Posterior cingulate gyrus (tissue), 11 donors: ENCODE measurements at regions not wholly inside any gene's neighbourhood (a gene's known extent, or its start where the extent isn't known, plus 50 kb on each side); places are given as distances from the start of the nearest gene placed in this dataset.
A peak's percentile ranks its signal among the peaks of the same experiment; 100 is the strongest.

Experiments used
- DNase-seq, 10 donors: peaks; one replicate each; pipeline versions ENCODE4 v3.0.0 to v3.0.0-alpha.2; 2020 to 2021; ENCODE audit warnings: mixed read lengths in 3 of 10
- intact Hi-C: fragments of 100-400 bp; cut with DNase I; formaldehyde crosslinking; loops from one replicate; pipeline ENCODE4 v1.15.1; 2023

- intact Hi-C loops: no loop called here
- no peak for DNase-seq
Observed at GRCh38 chr5:168165977-168166376, 125.5 kb upstream of the WWC1 start.

GRCh38 chr5:168167338-168167737 lies 124.1 kb upstream of the WWC1 start:
- intact Hi-C loops: no loop called here

GRCh38 chr5:168168978-168169698 lies 122.3 kb upstream of the WWC1 start:
- intact Hi-C loops: no loop called here
- DNase-seq: no peak

More at GRCh38 chr5:168167338-168167737, 124.1 kb upstream of the WWC1 start:
- DNase-seq: no peak

GRCh38 chr5:168169791-168170190 lies 121.7 kb upstream of the WWC1 start:
- DNase-seq: no peak

GRCh38 chr5:168171901-168172759 lies 119.3 kb upstream of the WWC1 start:
- no peak for DNase-seq
- intact Hi-C loops: no loop called here

More at GRCh38 chr5:168169791-168170190, 121.7 kb upstream of the WWC1 start:
- intact Hi-C loops: no loop called here

GRCh38 chr5:168172760-168173223 lies 118.7 kb upstream of the WWC1 start:
- peak in 2 of 10 donors; percentile 27 to 33 for DNase-seq
- intact Hi-C loops: no loop called here

GRCh38 chr5:168174376-168174775 lies 117.1 kb upstream of the WWC1 start:
- DNase-seq: peak in 5 of 10 donors; percentile 18 to 82 (median 24)
- intact Hi-C loops: no loop called here

- intact Hi-C loops: no loop called here
- no peak for DNase-seq
Observed at GRCh38 chr5:168176251-168176650, 115.2 kb upstream of the WWC1 start.

- intact Hi-C loops: no loop called here
- DNase-seq: no peak
Observed at GRCh38 chr5:168176941-168177340, 114.5 kb upstream of the WWC1 start.

- peak in 2 of 10 donors; percentile 71 to 75 for DNase-seq
- intact Hi-C loops: no loop called here
Observed at GRCh38 chr5:168177831-168178450, 113.5 kb upstream of the WWC1 start.

- DNase-seq: no peak
- intact Hi-C loops: no loop called here
Observed at GRCh38 chr5:168179192-168179593, 112.3 kb upstream of the WWC1 start.

GRCh38 chr5:168182269-168182668 lies 109.2 kb upstream of the WWC1 start:
- intact Hi-C loops: no loop called here

GRCh38 chr5:168184103-168184502 lies 107.3 kb upstream of the WWC1 start:
- no peak for DNase-seq
- intact Hi-C loops: no loop called here

More at GRCh38 chr5:168182269-168182668, 109.2 kb upstream of the WWC1 start:
- DNase-seq: no peak

- intact Hi-C loops: no loop called here
- no peak for DNase-seq
Observed at GRCh38 chr5:168186289-168187074, 105.0 kb upstream of the WWC1 start.

GRCh38 chr5:168187614-168188013 lies 103.8 kb upstream of the WWC1 start:
- intact Hi-C loops: no loop called here
- no peak for DNase-seq

GRCh38 chr5:168188182-168188581 lies 103.3 kb upstream of the WWC1 start:
- intact Hi-C loops: no loop called here
- DNase-seq: no peak

GRCh38 chr5:168192120-168192519 lies 99.3 kb upstream of the WWC1 start:
- DNase-seq: no peak
- intact Hi-C loops: no loop called here

- DNase-seq: no peak
- intact Hi-C loops: no loop called here
Observed at GRCh38 chr5:168193493-168194250, 97.8 kb upstream of the WWC1 start.

GRCh38 chr5:168195110-168195509 lies 96.3 kb upstream of the WWC1 start:
- DNase-seq: peak in 1 of 10 donors; percentile 69
- intact Hi-C loops: no loop called here

GRCh38 chr5:168198359-168198758 lies 93.1 kb upstream of the WWC1 start:
- intact Hi-C loops: no loop called here
- no peak for DNase-seq
